Endothelial cell of umbilical vein (primary cell): ENCODE measurements at regions not wholly inside any gene's neighbourhood (a gene's known extent, or its start where the extent isn't known, plus 50 kb on each side); places are given as distances from the start of the nearest gene placed in this dataset.

Experiments used
- BruUV-seq: library from RNA; stranded (reverse); fragments of 400-500 nt; replicated peaks from 2 replicates; lab custom pipeline; 2021; lab: Mats Ljungman, UMichigan
- CTCF ChIA-PET: fragments of 300-600, 350-600 bp; sonication (Branson Sonifier 250); formaldehyde crosslinking; loops from one replicate; lab custom pipeline; 2021; ENCODE audit warnings: antibody characterized with exemption, inconsistent platforms; lab: Charles Lee
- POLR2A ChIA-PET: fragments of 300-600, 350-600 bp; sonication (Branson Sonifier 250); formaldehyde crosslinking; loops from one replicate; lab custom pipeline; 2021; ENCODE audit warnings: antibody characterized with exemption, inconsistent platforms; lab: Charles Lee
- DNase-seq: peaks from one replicate; pipeline ENCODE4 v3.0.0-alpha.2; 2011; ENCODE audit warnings: low read depth, low spot score
- FAIRE-seq: peaks from 2 replicates; lab custom pipeline; 2011; peaks lifted over from hg19 to GRCh38; lab: Jason Lieb, UNC
- H2AFZ ChIP-seq: 2 replicates; pipeline ENCODE4 v1.6.0; 2012; ENCODE audit warnings: low read depth, low read length, control low read depth, inconsistent platforms
- H3K27ac ChIP-seq: 2 replicates; pipeline ENCODE4 v1.5.1; 2011; ENCODE audit warnings: low read depth, mild to moderate bottlenecking, control low read depth, low read length, moderate library complexity; ENCODE audit not compliant: insufficient read depth
- H3K27me3 ChIP-seq, 2 experiments: 2 replicates each; pipeline versions ENCODE4 v1.6.0 to v1.6.1; 2011; ENCODE audit warnings: low read length in 2 of 2, mixed read lengths in 1 of 2; ENCODE audit not compliant: control insufficient read depth in 2 of 2, insufficient read depth in 2 of 2
- H3K36me3 ChIP-seq, 2 experiments: 2 replicates in 1 of 2; 3 replicates in 1 of 2; pipeline ENCODE4 v1.5.1; 2011; ENCODE audit warnings: low read length in 2 of 2, mild to moderate bottlenecking in 1 of 2, moderate library complexity in 1 of 2; ENCODE audit not compliant: control insufficient read depth in 2 of 2, insufficient read depth in 2 of 2; ENCODE audit errors: extremely low read depth in 1 of 2
- H3K4me1 ChIP-seq: 3 replicates; pipeline ENCODE4 v1.5.1; 2011; ENCODE audit warnings: mild to moderate bottlenecking, low read length; ENCODE audit not compliant: control insufficient read depth, insufficient read depth; ENCODE audit errors: extremely low read depth
- H3K4me2 ChIP-seq: 2 replicates; pipeline ENCODE4 v1.6.1; 2011; ENCODE audit warnings: low read length, control low read depth, mixed read lengths; ENCODE audit not compliant: insufficient read depth
- H3K4me3 ChIP-seq, 3 experiments: fragments of 200-600 bp in 1 of 3; sonication (generic), shearing (Covaris generic) in 1 of 3; replicated peaks in 1 of 3; 2 replicates each; pipeline ENCODE4 v1.5.1; 2011 to 2016; ENCODE audit warnings: control low read depth in 3 of 3, low read length in 3 of 3, mild to moderate bottlenecking in 2 of 3, inconsistent platforms in 1 of 3, low read depth in 1 of 3, moderate library complexity in 1 of 3; ENCODE audit not compliant: insufficient read depth in 1 of 3
- H3K79me2 ChIP-seq: 2 replicates; pipeline ENCODE4 v1.6.0; 2012; ENCODE audit warnings: low read length, inconsistent platforms; ENCODE audit not compliant: control insufficient read depth, insufficient read depth
- H3K9ac ChIP-seq: replicated peaks from 2 replicates; pipeline ENCODE3; 2011; ENCODE audit warnings: low read length, control low read depth; ENCODE audit not compliant: insufficient read depth; ENCODE audit errors: extremely low read depth
- H3K9me1 ChIP-seq: replicated peaks from 3 replicates; pipeline ENCODE4 v1.6.0; 2011; ENCODE audit warnings: mild to moderate bottlenecking, low read length; ENCODE audit not compliant: control insufficient read depth, insufficient read depth; ENCODE audit errors: extremely low read depth
- H3K9me3 ChIP-seq: replicated peaks from 2 replicates; pipeline ENCODE4 v1.5.1; 2012; ENCODE audit warnings: low read length, inconsistent platforms; ENCODE audit not compliant: control insufficient read depth, insufficient read depth
- H4K20me1 ChIP-seq: replicated peaks from 2 replicates; pipeline ENCODE3; 2011; ENCODE audit warnings: mild to moderate bottlenecking, low read length; ENCODE audit not compliant: control insufficient read depth, insufficient read depth; ENCODE audit errors: extremely low read depth
- CTCF ChIP-seq, 2 donors: IDR thresholded peaks; 1 replicate in 1 of 2; 2 replicates in 1 of 2; pipeline ENCODE4 v1.5.1; 2011; ENCODE audit warnings: low read length in 2 of 2, mild to moderate bottlenecking in 2 of 2, moderate library complexity in 2 of 2, control low read depth in 1 of 2, inconsistent platforms in 1 of 2, low read depth in 1 of 2; ENCODE audit not compliant: insufficient read depth in 1 of 2; ENCODE audit errors: extremely low read depth in 1 of 2
- EZH2 ChIP-seq: IDR thresholded peaks from 2 replicates; pipeline ENCODE4 v1.6.1; 2012; ENCODE audit warnings: borderline replicate concordance, low read depth, mild to moderate bottlenecking, moderate library complexity, low read length, inconsistent platforms; ENCODE audit not compliant: severe bottlenecking
- FOS ChIP-seq: IDR thresholded peaks from 2 replicates; pipeline ENCODE4 v1.6.1; 2011; ENCODE audit warnings: mild to moderate bottlenecking, low read length, moderate library complexity, borderline replicate concordance; ENCODE audit not compliant: insufficient read depth
- GATA2 ChIP-seq: IDR thresholded peaks from 2 replicates; pipeline ENCODE4 v1.7.0; 2011; ENCODE audit warnings: low read depth, mild to moderate bottlenecking, moderate library complexity, mixed read lengths, low read length; ENCODE audit not compliant: insufficient read length, insufficient read depth
- JUN ChIP-seq: IDR thresholded peaks from 2 replicates; pipeline ENCODE4 v1.6.1; 2011; ENCODE audit warnings: borderline replicate concordance, low read depth; ENCODE audit not compliant: insufficient read length, insufficient read depth
- MYC ChIP-seq: IDR thresholded peaks from one replicate; pipeline ENCODE4 v1.6.1; 2011; ENCODE audit warnings: mild to moderate bottlenecking, low read depth, low read length
- POLR2A ChIP-seq: IDR thresholded peaks from 2 replicates; pipeline ENCODE4 v1.6.1; 2012; ENCODE audit warnings: low read depth, mild to moderate bottlenecking, control low read depth, low read length
- POLR2AphosphoS5 ChIP-seq: IDR thresholded peaks from 2 replicates; pipeline ENCODE4 v1.6.1; 2012; ENCODE audit warnings: low read depth, mild to moderate bottlenecking, control low read depth, low read length, moderate library complexity; ENCODE audit not compliant: insufficient read depth
- dilution Hi-C: fragments of 300-500 bp; cut with MboI; formaldehyde crosslinking; loops from one replicate; pipeline ENCODE4 v1.15.0; 2019; ENCODE audit warnings: low sequenced_read_pairs; ENCODE audit not compliant: extremely low pct_ligation_motif_present
- intact Hi-C: fragments of 100-400 bp; cut with micrococcal nuclease; formaldehyde crosslinking; loops from one replicate; pipeline ENCODE4 v1.10.0; 2022
- TF ChIP-seq, protein P1 (sequence below): IDR thresholded peaks from 2 replicates; pipeline ENCODE4 v1.6.1; 2011; ENCODE audit not compliant: insufficient read depth, insufficient read length

DNA sequence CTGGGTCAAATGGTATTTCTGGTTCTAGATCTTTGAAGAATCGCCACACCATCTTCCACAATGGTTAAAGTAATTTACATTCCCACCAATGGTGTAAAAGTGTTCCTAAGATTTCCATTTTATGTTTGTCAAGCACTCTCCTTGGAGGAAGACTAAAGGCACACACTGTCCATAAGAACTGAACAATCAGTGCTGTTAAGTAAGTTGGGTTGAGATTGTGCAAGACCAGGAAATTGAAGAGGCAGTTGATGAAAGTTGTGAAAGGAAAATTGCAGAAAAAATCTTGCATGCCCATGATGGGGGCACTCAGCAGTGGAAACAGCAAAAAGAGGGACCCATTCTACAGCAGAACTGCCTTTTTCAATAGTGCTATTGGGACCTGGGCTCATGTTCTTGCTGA lies 323.6 kb downstream of the DLEU7 start:
- CTCF ChIA-PET, result no interaction called here
- Histone ChIP-seq H3K9ac (no peak overlapping the region), H3K27ac (no peak overlapping the region), H3K4me3 (no peak overlapping the region), H3K4me2 (no peak overlapping the region), H3K79me2 (no peaks in the 10 kb centered on the region), H2AFZ (no peak overlapping the region), H4K20me1 (no peaks in the 10 kb centered on the region), H3K36me3 (no peaks in the 10 kb centered on the region), H3K9me1 (no peaks in the 10 kb centered on the region), H3K9me3 (no peaks in the 10 kb centered on the region), H3K27me3 (no peaks in the 10 kb centered on the region), H3K4me1 (no peaks in the 10 kb centered on the region)
- intact Hi-C loops (loop anchor here (10.0 kb wide), 1 partner anchor 855 kb away; no protein-coding TSS in a partner anchor), dilution Hi-C loops (no loop called here)
- BruUV-seq, result no TSS peak
- FAIRE-seq, result no peak
- no peak for DNase-seq
- POLR2A ChIA-PET, result no interaction called here
- no peak for TF ChIP-seq EZH2
- no peak for TF ChIP-seq POLR2A
- no peak for TF ChIP-seq FOS
- no peak for TF ChIP-seq MYC
- no peak for TF ChIP-seq POLR2AphosphoS5
- TF ChIP-seq, protein P1, sequence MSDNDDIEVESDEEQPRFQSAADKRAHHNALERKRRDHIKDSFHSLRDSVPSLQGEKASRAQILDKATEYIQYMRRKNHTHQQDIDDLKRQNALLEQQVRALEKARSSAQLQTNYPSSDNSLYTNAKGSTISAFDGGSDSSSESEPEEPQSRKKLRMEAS, result no peak
- TF ChIP-seq CTCF (IDR thresholded peaks at IDR 0.05; ENCODE audit: extremely low read depth in 1 of 2, insufficient read depth in 1 of 2, low read depth in 1 of 2, low read length in 2 of 2), result no peak
- TF ChIP-seq JUN, result no peak
- TF ChIP-seq GATA2, result no peak
